Colonic mucosa (tissue), 4 donors: ENCODE measurements at regions not wholly inside any gene's neighbourhood (a gene's known extent, or its start where the extent isn't known, plus 50 kb on each side); places are given as distances from the start of the nearest gene placed in this dataset.

Source experiments
- DNase-seq: peaks from one replicate; pipeline ENCODE4 v3.0.0-alpha.2; 2020
- H3K27ac ChIP-seq: fragments of 200-600 bp; one replicate; pipeline ENCODE4 v1.8.0; 2021
- H3K27me3 ChIP-seq: fragments of 200-600 bp; one replicate; pipeline ENCODE4 v1.8.0; 2021
- H3K36me3 ChIP-seq: fragments of 200-600 bp; one replicate; pipeline ENCODE4 v1.8.0; 2021
- H3K4me1 ChIP-seq: fragments of 200-600 bp; one replicate; pipeline ENCODE4 v1.8.0; 2021; ENCODE audit warnings: mild to moderate bottlenecking
- H3K4me3 ChIP-seq: fragments of 200-600 bp; one replicate; pipeline ENCODE4 v1.8.0; 2021
- H3K9ac ChIP-seq, 2 donors: one replicate each; pipeline ENCODE4 v1.7.0; 2013; ENCODE audit warnings: control low read depth in 2 of 2, low read depth in 2 of 2, low read length in 2 of 2
- H3K9me3 ChIP-seq: fragments of 200-600 bp; one replicate; pipeline ENCODE4 v1.8.0; 2021
- intact Hi-C: fragments of 100-400 bp; cut with DNase I; formaldehyde crosslinking; loops from one replicate; pipeline ENCODE4 v1.14.1; 2022
- TF ChIP-seq, protein P1 (sequence below): fragments of 200-600 bp; IDR thresholded peaks from one replicate; pipeline ENCODE4 v1.8.0; 2022; ENCODE audit warnings: antibody characterized with exemption, mild to moderate bottlenecking
- donor health status: healthy.
- donor health status: DM: no; HTN: no; CAD: no.
- donor health status: DM: no; HTN: no; CAD: no.

DNA sequence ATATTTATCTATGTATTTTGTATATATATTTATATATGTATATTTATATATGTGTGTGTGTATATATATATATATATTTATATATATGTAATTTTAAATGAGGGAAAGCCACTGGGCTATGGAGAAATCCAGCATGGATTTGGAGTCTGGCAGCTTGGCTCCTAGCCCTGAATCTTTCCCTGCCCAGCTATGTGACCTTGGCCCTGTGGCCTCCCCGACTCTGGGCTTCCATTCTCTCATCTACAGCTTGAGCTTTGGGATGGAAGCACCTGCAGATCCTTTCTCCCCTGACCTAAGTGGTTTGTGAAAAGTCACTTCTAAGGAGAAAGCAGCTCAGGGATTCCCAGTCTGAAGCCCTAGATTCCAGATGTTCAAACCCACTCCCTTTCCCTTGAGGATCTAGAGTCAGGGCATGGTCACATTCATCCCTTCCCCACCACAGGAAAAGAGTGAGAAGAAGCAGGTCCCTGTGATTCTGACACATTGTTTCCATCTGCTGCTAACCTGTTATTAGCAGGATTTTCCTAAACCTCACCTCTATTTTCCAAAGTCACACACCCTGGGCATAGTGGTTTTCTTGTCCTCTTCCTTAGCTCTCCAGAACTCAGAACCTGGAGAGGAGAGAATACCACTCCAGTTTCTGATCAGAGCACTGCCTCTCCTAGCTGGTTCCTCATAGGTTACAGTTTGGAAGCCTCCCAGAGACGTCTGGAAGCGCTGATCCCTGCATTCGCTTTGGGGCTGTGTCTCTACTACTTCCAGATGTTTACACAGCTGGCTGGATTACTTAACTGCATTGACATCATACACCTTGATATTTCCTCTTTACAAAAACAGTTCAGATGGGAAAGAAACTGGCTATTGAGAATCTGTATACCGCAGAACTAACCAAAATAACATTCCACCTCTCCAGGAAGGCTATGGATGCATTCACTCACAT lies 327.5 kb upstream of the ZMIZ1 start:
- TF ChIP-seq, protein P1, sequence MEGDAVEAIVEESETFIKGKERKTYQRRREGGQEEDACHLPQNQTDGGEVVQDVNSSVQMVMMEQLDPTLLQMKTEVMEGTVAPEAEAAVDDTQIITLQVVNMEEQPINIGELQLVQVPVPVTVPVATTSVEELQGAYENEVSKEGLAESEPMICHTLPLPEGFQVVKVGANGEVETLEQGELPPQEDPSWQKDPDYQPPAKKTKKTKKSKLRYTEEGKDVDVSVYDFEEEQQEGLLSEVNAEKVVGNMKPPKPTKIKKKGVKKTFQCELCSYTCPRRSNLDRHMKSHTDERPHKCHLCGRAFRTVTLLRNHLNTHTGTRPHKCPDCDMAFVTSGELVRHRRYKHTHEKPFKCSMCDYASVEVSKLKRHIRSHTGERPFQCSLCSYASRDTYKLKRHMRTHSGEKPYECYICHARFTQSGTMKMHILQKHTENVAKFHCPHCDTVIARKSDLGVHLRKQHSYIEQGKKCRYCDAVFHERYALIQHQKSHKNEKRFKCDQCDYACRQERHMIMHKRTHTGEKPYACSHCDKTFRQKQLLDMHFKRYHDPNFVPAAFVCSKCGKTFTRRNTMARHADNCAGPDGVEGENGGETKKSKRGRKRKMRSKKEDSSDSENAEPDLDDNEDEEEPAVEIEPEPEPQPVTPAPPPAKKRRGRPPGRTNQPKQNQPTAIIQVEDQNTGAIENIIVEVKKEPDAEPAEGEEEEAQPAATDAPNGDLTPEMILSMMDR, result no peak
- H3K4me1 ChIP-seq, result no peaks in the 10 kb centered on the region
- H3K27ac ChIP-seq, result no peak overlapping the region
- H3K36me3 ChIP-seq, result no peaks in the 10 kb centered on the region
- H3K9ac ChIP-seq, result no peak overlapping the region
- DNase-seq, result no peak
- intact Hi-C loops, result no loop called here
- no peak overlapping the region for H3K4me3 ChIP-seq
- no peaks in the 10 kb centered on the region for H3K9me3 ChIP-seq
- no peaks in the 10 kb centered on the region for H3K27me3 ChIP-seq

DNA sequence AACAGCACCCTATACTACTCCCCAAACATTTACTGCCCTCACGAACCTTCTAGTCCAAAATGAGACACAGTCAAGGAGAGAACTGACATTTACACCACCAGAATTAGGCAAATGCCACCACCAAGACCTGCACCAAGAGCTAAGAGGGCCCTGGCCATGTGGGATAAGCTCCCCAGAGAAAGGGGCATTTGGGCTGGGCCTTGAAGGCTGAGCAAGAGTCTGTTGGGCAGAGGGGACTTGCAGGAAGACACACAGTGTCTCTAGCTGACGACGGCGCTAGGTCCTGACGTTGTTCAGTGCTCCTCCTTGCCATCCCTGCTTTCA lies 326.4 kb upstream of the ZMIZ1 start:
- no peaks in the 10 kb centered on the region for H3K36me3 ChIP-seq
- no peak overlapping the region for H3K27ac ChIP-seq
- no peaks in the 10 kb centered on the region for H3K4me1 ChIP-seq
- TF ChIP-seq, protein P1, result no peak
- H3K27me3 ChIP-seq, result no peaks in the 10 kb centered on the region
- DNase-seq, result no peak
- no peak overlapping the region for H3K9ac ChIP-seq
- no peak overlapping the region for H3K4me3 ChIP-seq
- no peaks in the 10 kb centered on the region for H3K9me3 ChIP-seq
- intact Hi-C loops, result no loop called here

DNA sequence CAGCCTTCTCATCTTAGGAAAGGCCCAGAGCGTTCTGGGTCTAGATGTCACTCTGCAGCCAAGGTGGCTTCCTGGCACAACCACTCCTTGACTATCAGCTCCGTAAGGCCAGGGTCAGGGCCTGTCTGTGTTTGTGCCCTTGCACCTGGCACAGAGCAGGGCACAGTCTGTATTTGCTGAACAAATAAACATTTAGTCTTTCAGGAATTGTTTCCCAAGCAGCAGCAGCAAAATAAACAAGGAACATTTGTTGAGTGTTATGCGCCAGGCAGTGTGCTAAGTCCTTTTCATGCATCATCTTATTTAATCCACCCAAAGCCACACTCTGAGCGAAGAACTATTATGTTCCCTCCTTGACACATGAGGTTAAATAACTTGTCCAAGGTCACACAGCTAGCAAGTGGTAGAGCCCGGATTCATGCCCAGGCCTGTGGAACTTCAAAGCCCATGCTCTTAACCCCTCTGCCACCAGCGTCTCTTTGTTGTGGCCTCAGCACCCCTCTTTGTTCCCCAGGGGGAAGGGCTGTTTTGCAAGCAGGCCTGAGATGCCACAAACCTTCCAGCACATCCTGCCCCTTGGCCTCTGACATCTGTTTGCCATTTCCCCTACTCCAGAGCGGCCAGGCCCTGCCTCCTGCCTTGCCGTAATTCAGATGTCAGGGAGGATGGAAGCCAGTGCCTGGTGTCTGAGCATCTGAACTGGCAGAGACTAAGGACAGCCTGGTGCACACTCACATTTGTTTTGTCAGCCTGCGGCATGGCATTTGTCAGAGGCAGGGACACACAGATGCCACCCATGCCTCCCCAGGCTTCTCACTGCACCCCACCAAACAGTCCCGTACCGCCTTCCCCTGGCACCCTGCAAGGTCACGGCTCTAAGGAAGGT lies 325.8 kb upstream of the ZMIZ1 start:
- H3K9me3 ChIP-seq, result no peaks in the 10 kb centered on the region
- DNase-seq, result no peak
- no peaks in the 10 kb centered on the region for H3K4me1 ChIP-seq
- H3K27ac ChIP-seq, result no peak overlapping the region
- TF ChIP-seq, protein P1, result no peak
- H3K36me3 ChIP-seq, result no peaks in the 10 kb centered on the region
- no peak overlapping the region for H3K4me3 ChIP-seq
- intact Hi-C loops, result no loop called here
- peak overlapping the region in 1 of 2 donors; percentile 9 for H3K9ac ChIP-seq
- no peaks in the 10 kb centered on the region for H3K27me3 ChIP-seq

DNA sequence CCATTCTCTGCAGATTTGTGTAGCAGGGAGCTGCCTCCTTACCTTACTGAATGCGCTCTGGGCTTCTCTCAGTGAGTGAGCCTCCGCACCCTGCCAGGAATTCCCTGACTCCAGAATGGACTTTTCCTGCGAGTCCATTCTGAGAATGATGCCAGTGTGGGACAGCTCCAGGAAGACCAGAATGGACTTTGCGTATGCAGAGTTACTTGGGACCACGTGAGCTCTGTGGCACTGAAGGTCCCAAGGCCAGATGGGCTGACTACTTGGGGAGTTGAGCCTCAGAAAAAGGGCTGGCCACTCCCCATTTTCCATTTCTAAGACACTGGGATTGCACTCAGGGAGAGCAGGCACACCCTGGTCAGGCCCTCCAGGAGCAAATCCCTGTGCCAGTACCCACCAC lies 324.7 kb upstream of the ZMIZ1 start:
- Histone ChIP-seq H3K36me3 (no peaks in the 10 kb centered on the region), H3K9ac (no peak overlapping the region), H3K4me3 (no peak overlapping the region), H3K27me3 (no peaks in the 10 kb centered on the region), H3K4me1 (no peaks in the 10 kb centered on the region), H3K9me3 (no peaks in the 10 kb centered on the region), H3K27ac (no peak overlapping the region)
- TF ChIP-seq, protein P1, result no peak
- no peak for DNase-seq
- intact Hi-C loops, result no loop called here

DNA sequence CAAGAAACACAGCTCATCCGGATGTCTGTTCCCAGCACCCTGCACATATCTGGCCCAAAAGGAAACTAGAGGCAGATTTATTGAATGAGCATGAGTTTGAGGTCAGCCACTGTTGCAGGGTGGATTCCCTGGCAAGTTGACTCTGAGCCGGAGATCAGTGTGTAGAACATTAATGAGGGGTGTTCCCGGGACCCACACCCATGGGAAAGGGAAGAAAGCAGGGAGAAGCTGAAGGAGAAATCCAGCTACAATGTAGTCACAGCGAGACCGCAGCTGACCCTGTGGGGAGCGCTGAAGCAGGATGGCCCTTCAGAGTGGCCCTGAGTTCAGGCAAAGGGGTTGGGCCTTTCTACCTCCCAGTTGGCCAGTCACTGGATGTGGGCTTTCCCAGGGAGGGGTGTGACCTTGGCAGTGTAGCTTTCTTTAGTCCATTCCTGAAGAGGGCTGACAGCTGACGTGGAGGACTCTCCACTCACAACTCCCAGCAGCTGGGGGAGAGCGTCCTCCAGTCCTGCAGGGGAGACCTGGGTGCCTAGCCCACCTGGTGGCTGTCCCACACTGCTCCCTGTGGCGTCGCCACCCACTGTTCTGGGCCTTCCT lies 324.2 kb upstream of the ZMIZ1 start:
- Histone ChIP-seq H3K9ac (no peak overlapping the region), H3K4me3 (no peak overlapping the region), H3K4me1 (no peaks in the 10 kb centered on the region), H3K36me3 (no peaks in the 10 kb centered on the region), H3K27me3 (no peaks in the 10 kb centered on the region), H3K27ac (no peak overlapping the region), H3K9me3 (no peaks in the 10 kb centered on the region)
- TF ChIP-seq, protein P1, result no peak
- intact Hi-C loops, result no loop called here
- DNase-seq, result no peak
